ENCODE measurements at regions not wholly inside any gene's neighbourhood (a gene's known extent, or its start where the extent isn't known, plus 50 kb on each side); places are given as distances from the start of the nearest gene placed in this dataset.

GRCh38 chr4:126738527-126738923 is 894.2 kb upstream of the INTU start:
- Histone ChIP-seq H3K9me3 (replicated peaks; ENCODE audit: control insufficient read depth, insufficient read depth, low read length) (no peaks in the 10 kb centered on the region), H2AFZ (ENCODE audit: low read depth, low read length) (no peak overlapping the region), H3K36me3 (ENCODE audit: control insufficient read depth in 2 of 2, extremely low read depth in 1 of 2, insufficient read depth in 2 of 2, low read length in 2 of 2) (no peaks in the 10 kb centered on the region), H3K9me1 (replicated peaks; ENCODE audit: control insufficient read depth, extremely low read depth, insufficient read depth, low read length) (no peaks in the 10 kb centered on the region), H3K27ac (ENCODE audit: insufficient read depth, low read depth, low read length) (no peak overlapping the region), H3K4me2 (ENCODE audit: insufficient read depth, low read length) (no peak overlapping the region), H3K4me3 (replicated peaks in 1 of 3; ENCODE audit: insufficient read depth in 1 of 3, low read depth in 1 of 3, low read length in 3 of 3) (no peak overlapping the region), H4K20me1 (replicated peaks; ENCODE audit: control insufficient read depth, extremely low read depth, insufficient read depth, low read length) (no peaks in the 10 kb centered on the region), H3K27me3 (ENCODE audit: control insufficient read depth in 2 of 2, insufficient read depth in 2 of 2, low read length in 2 of 2) (no peaks in the 10 kb centered on the region), H3K4me1 (ENCODE audit: control insufficient read depth, extremely low read depth, insufficient read depth, low read length) (no peaks in the 10 kb centered on the region), H3K79me2 (ENCODE audit: control insufficient read depth, insufficient read depth, low read length) (no peaks in the 10 kb centered on the region), H3K9ac (replicated peaks; ENCODE audit: extremely low read depth, insufficient read depth, low read length) (no peak overlapping the region)
- TF ChIP-seq, protein P1, sequence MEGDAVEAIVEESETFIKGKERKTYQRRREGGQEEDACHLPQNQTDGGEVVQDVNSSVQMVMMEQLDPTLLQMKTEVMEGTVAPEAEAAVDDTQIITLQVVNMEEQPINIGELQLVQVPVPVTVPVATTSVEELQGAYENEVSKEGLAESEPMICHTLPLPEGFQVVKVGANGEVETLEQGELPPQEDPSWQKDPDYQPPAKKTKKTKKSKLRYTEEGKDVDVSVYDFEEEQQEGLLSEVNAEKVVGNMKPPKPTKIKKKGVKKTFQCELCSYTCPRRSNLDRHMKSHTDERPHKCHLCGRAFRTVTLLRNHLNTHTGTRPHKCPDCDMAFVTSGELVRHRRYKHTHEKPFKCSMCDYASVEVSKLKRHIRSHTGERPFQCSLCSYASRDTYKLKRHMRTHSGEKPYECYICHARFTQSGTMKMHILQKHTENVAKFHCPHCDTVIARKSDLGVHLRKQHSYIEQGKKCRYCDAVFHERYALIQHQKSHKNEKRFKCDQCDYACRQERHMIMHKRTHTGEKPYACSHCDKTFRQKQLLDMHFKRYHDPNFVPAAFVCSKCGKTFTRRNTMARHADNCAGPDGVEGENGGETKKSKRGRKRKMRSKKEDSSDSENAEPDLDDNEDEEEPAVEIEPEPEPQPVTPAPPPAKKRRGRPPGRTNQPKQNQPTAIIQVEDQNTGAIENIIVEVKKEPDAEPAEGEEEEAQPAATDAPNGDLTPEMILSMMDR (IDR thresholded peaks at IDR 0.05; ENCODE audit: extremely low read depth in 1 of 2, insufficient read depth in 1 of 2, low read depth in 1 of 2, low read length in 2 of 2) = no peak
- TF ChIP-seq GATA2 (IDR thresholded peaks at IDR 0.05; ENCODE audit: insufficient read depth, insufficient read length, low read depth, low read length) (no peak), MYC (IDR thresholded peaks at IDR 0.05; ENCODE audit: low read depth, low read length) (no peak), JUN (IDR thresholded peaks at IDR 0.05; ENCODE audit: borderline replicate concordance, insufficient read depth, insufficient read length, low read depth) (no peak), POLR2AphosphoS5 (IDR thresholded peaks at IDR 0.05; ENCODE audit: insufficient read depth, low read depth, low read length) (no peak), EZH2 (IDR thresholded peaks at IDR 0.05; ENCODE audit: borderline replicate concordance, low read depth, low read length, severe bottlenecking) (no peak), FOS (IDR thresholded peaks at IDR 0.05; ENCODE audit: borderline replicate concordance, insufficient read depth, low read length) (no peak), POLR2A (IDR thresholded peaks at IDR 0.05; ENCODE audit: low read depth, low read length) (no peak)
- TF ChIP-seq, protein P2, sequence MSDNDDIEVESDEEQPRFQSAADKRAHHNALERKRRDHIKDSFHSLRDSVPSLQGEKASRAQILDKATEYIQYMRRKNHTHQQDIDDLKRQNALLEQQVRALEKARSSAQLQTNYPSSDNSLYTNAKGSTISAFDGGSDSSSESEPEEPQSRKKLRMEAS (IDR thresholded peaks at IDR 0.05; ENCODE audit: insufficient read depth, insufficient read length) = no peak
- intact Hi-C loops (cut with micrococcal nuclease) (no loop called here), dilution Hi-C loops (cut with MboI; ENCODE audit: extremely low pct_ligation_motif_present, low sequenced_read_pairs) (no loop called here)
- no peak for FAIRE-seq
- BruUV-seq (replicated peaks) = no TSS peak
- no peak for DNase-seq (ENCODE audit: low read depth, low spot score)
- ChIA-PET CTCF (no interaction called here), POLR2A (no interaction called here)
